ENCODE measurements at regions not wholly inside any gene's neighbourhood (a gene's known extent, or its start where the extent isn't known, plus 50 kb on each side); places are given as distances from the start of the nearest gene placed in this dataset.
"Not testable (repeated sequence)": the region's sequence is repeated elsewhere in the genome, so short reads cannot be mapped to it uniquely, and the experiment has no call there.

GRCh38 chr9:82132024-82132423 is 143.5 kb downstream of the SPATA31D1 start:
- DNase-seq, result no peak
- no peaks in the 10 kb centered on the region for H3K4me1 ChIP-seq
- TF ChIP-seq POLR2AphosphoS5 (IDR thresholded peaks at IDR 0.05) (no peak), POLR2A (IDR thresholded peaks at IDR 0.05) (no peak), EP300 (IDR thresholded peaks at IDR 0.05) (no peak), CTCF (IDR thresholded peaks at IDR 0.05) (no peak)
- H3K4me3 ChIP-seq, result no peak overlapping the region
- H3K27me3 ChIP-seq, result no peaks in the 10 kb centered on the region
- 85 to 99% methylated on average over 1 of the region's 1 CpG for WGBS, 2 donors
- no peaks in the 10 kb centered on the region for H3K9me3 ChIP-seq
- intact Hi-C loops (cut with DNase I), result no loop called here
- no peak overlapping the region for H3K27ac ChIP-seq
- no peaks in the 10 kb centered on the region for H3K36me3 ChIP-seq

GRCh38 chr9:82134010-82134409 is 145.4 kb downstream of the SPATA31D1 start:
- Histone ChIP-seq H3K36me3 (no peaks in the 10 kb centered on the region), H3K4me1 (no peaks in the 10 kb centered on the region), H3K27ac (no peak overlapping the region), H3K4me3 (no peak overlapping the region), H3K27me3 (no peaks in the 10 kb centered on the region), H3K9me3 (no peaks in the 10 kb centered on the region)
- TF ChIP-seq EP300 (IDR thresholded peaks at IDR 0.05), result no peak
- TF ChIP-seq CTCF (IDR thresholded peaks at IDR 0.05), result no peak
- no peak for TF ChIP-seq POLR2AphosphoS5 (IDR thresholded peaks at IDR 0.05)
- no peak for TF ChIP-seq POLR2A (IDR thresholded peaks at IDR 0.05)
- intact Hi-C loops (cut with DNase I), result no loop called here
- DNase-seq, result no peak
- 63 to 71% methylated on average over 1 of the region's 1 CpG for WGBS, 2 donors

DNA sequence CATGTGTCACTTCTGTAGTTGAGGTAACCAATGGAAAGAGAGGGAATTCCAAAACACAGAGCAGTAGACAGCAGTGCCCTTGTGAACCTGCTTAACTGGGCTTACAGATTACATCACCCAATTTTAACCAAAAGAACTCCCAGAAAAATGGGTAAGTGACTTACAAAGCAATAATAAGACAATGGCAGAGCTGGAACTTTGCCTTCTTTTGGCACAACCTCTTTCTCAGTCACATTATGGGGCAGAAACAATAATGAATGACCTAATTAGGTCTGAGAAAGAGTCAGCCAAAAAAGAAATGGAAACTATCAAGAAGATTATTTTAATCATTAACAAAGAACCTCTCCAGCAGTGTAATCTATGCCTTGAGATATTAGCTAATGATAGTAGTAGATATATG is 146.5 kb downstream of the SPATA31D1 start:
- H3K27ac ChIP-seq, result no peak overlapping the region
- no peaks in the 10 kb centered on the region for H3K36me3 ChIP-seq
- H3K4me1 ChIP-seq, result no peaks in the 10 kb centered on the region
- no peak for DNase-seq
- TF ChIP-seq POLR2A (IDR thresholded peaks at IDR 0.05) (no peak), CTCF (IDR thresholded peaks at IDR 0.05) (no peak), POLR2AphosphoS5 (IDR thresholded peaks at IDR 0.05) (no peak), EP300 (IDR thresholded peaks at IDR 0.05) (no peak)
- intact Hi-C loops (cut with DNase I), result no loop called here
- no peaks in the 10 kb centered on the region for H3K27me3 ChIP-seq
- no peak overlapping the region for H3K4me3 ChIP-seq
- H3K9me3 ChIP-seq, result no peaks in the 10 kb centered on the region

- H3K27me3 ChIP-seq; intact Hi-C loops (cut with DNase I); H3K9me3 ChIP-seq; H3K4me3 ChIP-seq; H3K36me3 ChIP-seq; H3K4me1 ChIP-seq; DNase-seq; H3K27ac ChIP-seq: not testable (repeated sequence)
These were observed 149.5 kb downstream of the SPATA31D1 start for GRCh38 chr9:82138081-82138480.

- intact Hi-C loops (cut with DNase I), result no loop called here
These were observed 151.9 kb downstream of the SPATA31D1 start for GRCh38 chr9:82140471-82140870.

More at GRCh38 chr9:82140471-82140870, 151.9 kb downstream of the SPATA31D1 start:
- H3K4me1 ChIP-seq, result no peaks in the 10 kb centered on the region
- H3K4me3 ChIP-seq, result no peak overlapping the region
- no peaks in the 10 kb centered on the region for H3K36me3 ChIP-seq
- no peaks in the 10 kb centered on the region for H3K9me3 ChIP-seq
- TF ChIP-seq EP300 (IDR thresholded peaks at IDR 0.05), result no peak
- TF ChIP-seq POLR2AphosphoS5 (IDR thresholded peaks at IDR 0.05), result no peak
- TF ChIP-seq POLR2A (IDR thresholded peaks at IDR 0.05), result no peak
- no peak for TF ChIP-seq CTCF (IDR thresholded peaks at IDR 0.05)
- no peak overlapping the region for H3K27ac ChIP-seq
- 84 to 95% methylated on average over 7 of the region's 7 CpGs for WGBS, 2 donors
- DNase-seq, result no peak
- no peaks in the 10 kb centered on the region for H3K27me3 ChIP-seq
